Smooth muscle cell (in vitro differentiated cells): ENCODE measurements at regions not wholly inside any gene's neighbourhood (a gene's known extent, or its start where the extent isn't known, plus 50 kb on each side); places are given as distances from the start of the nearest gene placed in this dataset.

ENCODE experiments used
- DNase-seq: peaks from one replicate; lab custom pipeline; 2025; ENCODE audit not compliant: unreplicated experiment; lab: John Stamatoyannopoulos, UW
- H2AFZ ChIP-seq: fragments of 200-600 bp; sonication (generic); 2 replicates; pipeline ENCODE4 v1.6.0; 2016; ENCODE audit warnings: antibody characterized with exemption, low read depth, mild to moderate bottlenecking
- H3F3A ChIP-seq: fragments of 200-600 bp; sonication (generic); 2 replicates; pipeline ENCODE4 v1.6.0; 2017; ENCODE audit warnings: antibody characterized with exemption, low read depth
- H3K27ac ChIP-seq: fragments of 200-600 bp; sonication (generic); 2 replicates; pipeline ENCODE4 v1.5.1; 2016; ENCODE audit warnings: low read depth, mild to moderate bottlenecking
- H3K27me3 ChIP-seq: fragments of 200-600 bp; sonication (generic); 2 replicates; pipeline ENCODE4 v1.6.1; 2016; ENCODE audit warnings: low read depth, mild to moderate bottlenecking
- H3K36me3 ChIP-seq: fragments of 200-600 bp; sonication (generic); 2 replicates; pipeline ENCODE4 v1.5.1; 2016; ENCODE audit warnings: low read depth
- H3K4me1 ChIP-seq: fragments of 200-600 bp; sonication (generic); 2 replicates; pipeline ENCODE4 v1.5.1; 2016; ENCODE audit warnings: low read depth
- H3K4me2 ChIP-seq: fragments of 200-600 bp; sonication (generic); 2 replicates; pipeline ENCODE4 v1.6.0; 2016; ENCODE audit warnings: mild to moderate bottlenecking
- H3K4me3 ChIP-seq: fragments of 200-600 bp; sonication (generic); 2 replicates; pipeline ENCODE4 v1.5.1; 2016; ENCODE audit warnings: mild to moderate bottlenecking
- H3K79me2 ChIP-seq: fragments of 200-600 bp; sonication (generic); 2 replicates; pipeline ENCODE4 v1.6.0; 2016; ENCODE audit warnings: low read depth, mild to moderate bottlenecking
- H3K9ac ChIP-seq: fragments of 200-600 bp; sonication (generic); 2 replicates; pipeline ENCODE4 v1.6.0; 2016; ENCODE audit warnings: low read depth
- H3K9me3 ChIP-seq: fragments of 200-600 bp; sonication (generic); replicated peaks from 2 replicates; pipeline ENCODE4 v1.5.1; 2016; ENCODE audit warnings: low read depth
- H4K20me1 ChIP-seq: fragments of 200-600 bp; sonication (generic); 2 replicates; pipeline ENCODE4 v1.6.0; 2016; ENCODE audit warnings: low read depth
- WGBS: methylation state at CpG from one replicate; pipeline ENCODE4 v1.1.7; 2016; ENCODE audit warnings: low lambda C conversion rate; 5-methylcytosine and 5-hydroxymethylcytosine counted together
- TF ChIP-seq, protein P1 (sequence below): fragments of 200-600 bp; sonication (generic); IDR thresholded peaks from 2 replicates; pipeline ENCODE4 v1.5.1; 2017; ENCODE audit warnings: borderline replicate concordance, mild to moderate bottlenecking, antibody characterized with exemption; ENCODE audit not compliant: insufficient read depth, poor library complexity, severe bottlenecking

DNA sequence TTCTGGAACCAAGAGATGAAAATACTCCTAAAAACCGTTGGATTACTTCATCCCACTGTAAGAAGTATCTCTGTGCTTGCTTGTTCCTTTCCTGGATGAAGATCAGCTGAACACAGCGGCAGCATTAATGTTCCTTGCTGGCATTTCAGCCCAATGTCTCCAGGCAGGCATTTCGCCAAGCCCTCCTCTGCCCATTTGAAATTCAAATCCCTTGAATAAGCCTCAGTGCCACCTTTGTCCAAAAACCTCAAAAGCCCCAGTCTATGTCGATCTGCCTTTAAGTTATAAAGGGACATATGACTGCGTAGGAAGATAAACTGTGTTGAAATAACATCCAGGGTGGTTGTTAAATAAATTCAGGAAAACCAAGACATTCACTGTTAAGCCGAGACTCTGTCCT is 156.8 kb upstream of the PDZRN3 start:
- peaks cover 4% of the 10 kb centered on the region for H3K4me1 ChIP-seq
- H3K27ac ChIP-seq, result peak overlapping the region; percentile 58
- no peaks in the 10 kb centered on the region for H4K20me1 ChIP-seq
- H3K27me3 ChIP-seq, result no peaks in the 10 kb centered on the region
- TF ChIP-seq, protein P1, sequence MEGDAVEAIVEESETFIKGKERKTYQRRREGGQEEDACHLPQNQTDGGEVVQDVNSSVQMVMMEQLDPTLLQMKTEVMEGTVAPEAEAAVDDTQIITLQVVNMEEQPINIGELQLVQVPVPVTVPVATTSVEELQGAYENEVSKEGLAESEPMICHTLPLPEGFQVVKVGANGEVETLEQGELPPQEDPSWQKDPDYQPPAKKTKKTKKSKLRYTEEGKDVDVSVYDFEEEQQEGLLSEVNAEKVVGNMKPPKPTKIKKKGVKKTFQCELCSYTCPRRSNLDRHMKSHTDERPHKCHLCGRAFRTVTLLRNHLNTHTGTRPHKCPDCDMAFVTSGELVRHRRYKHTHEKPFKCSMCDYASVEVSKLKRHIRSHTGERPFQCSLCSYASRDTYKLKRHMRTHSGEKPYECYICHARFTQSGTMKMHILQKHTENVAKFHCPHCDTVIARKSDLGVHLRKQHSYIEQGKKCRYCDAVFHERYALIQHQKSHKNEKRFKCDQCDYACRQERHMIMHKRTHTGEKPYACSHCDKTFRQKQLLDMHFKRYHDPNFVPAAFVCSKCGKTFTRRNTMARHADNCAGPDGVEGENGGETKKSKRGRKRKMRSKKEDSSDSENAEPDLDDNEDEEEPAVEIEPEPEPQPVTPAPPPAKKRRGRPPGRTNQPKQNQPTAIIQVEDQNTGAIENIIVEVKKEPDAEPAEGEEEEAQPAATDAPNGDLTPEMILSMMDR, result no peak
- WGBS, result 41% methylated on average over 6 of the region's 6 CpGs
- no peak overlapping the region for H3K9ac ChIP-seq
- H3F3A ChIP-seq, result peaks cover 26% of the 10 kb centered on the region
- H3K9me3 ChIP-seq, result no peaks in the 10 kb centered on the region
- H3K36me3 ChIP-seq, result no peaks in the 10 kb centered on the region
- H3K4me2 ChIP-seq, result peak overlapping the region; percentile 68
- H2AFZ ChIP-seq, result peak overlapping the region; percentile 59
- no peak overlapping the region for H3K4me3 ChIP-seq
- H3K79me2 ChIP-seq, result no peaks in the 10 kb centered on the region
- DNase-seq, result no peak

DNA sequence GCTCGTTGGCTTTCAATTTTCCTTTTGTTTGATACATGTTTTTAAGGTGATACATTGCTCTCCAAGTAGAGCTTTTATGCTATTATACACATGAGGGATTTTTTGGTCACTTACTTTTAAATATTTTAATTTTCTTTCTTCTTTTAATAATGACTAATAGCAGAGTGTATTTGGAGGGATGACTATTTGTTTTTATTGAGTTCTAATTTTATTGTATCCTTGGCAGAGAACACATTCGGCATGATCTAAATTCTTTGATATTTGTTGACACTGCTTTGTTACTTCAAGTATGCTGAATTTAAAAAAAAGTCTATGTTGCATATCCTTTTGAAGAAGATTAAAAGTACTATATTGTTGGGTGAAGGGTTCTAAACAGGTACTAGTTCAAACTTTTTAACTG is 149.9 kb upstream of the PDZRN3 start:
- H3K9ac ChIP-seq, result no peak overlapping the region
- H3K4me3 ChIP-seq, result no peak overlapping the region
- no peaks in the 10 kb centered on the region for H4K20me1 ChIP-seq
- WGBS, result 37% methylated on average over 2 of the region's 2 CpGs
- no peak overlapping the region for H3K27ac ChIP-seq
- TF ChIP-seq, protein P1, result no peak
- peaks cover 4% of the 10 kb centered on the region for H3K36me3 ChIP-seq
- H3K9me3 ChIP-seq, result no peaks in the 10 kb centered on the region
- peak overlapping the region; percentile 6 for H3K4me2 ChIP-seq
- no peak overlapping the region for H2AFZ ChIP-seq
- no peaks in the 10 kb centered on the region for H3K79me2 ChIP-seq
- H3K27me3 ChIP-seq, result no peaks in the 10 kb centered on the region
- H3F3A ChIP-seq, result peaks cover 12% of the 10 kb centered on the region
- DNase-seq, result no peak
- H3K4me1 ChIP-seq, result peaks cover 4% of the 10 kb centered on the region

DNA sequence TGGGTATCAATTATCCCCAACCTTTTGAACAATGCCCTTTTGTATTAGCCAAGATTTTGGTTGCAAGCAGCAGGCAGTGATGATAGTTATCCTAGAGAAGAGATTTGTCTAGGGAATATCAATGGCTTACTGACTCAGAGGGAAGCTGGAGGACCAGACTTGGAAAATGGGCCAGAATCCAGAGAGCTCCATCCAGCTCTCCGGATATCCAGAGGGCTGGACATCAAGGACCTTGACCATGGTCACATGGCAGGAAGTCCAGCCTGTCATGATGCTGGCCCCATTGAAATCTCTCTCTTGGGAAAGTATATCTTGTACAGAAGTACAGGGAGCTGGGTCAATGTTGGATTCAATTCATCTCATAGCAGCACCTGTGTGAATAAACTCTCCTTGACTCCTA is 148.5 kb upstream of the PDZRN3 start:
- Histone ChIP-seq H3F3A (peaks cover 6% of the 10 kb centered on the region), H3K4me2 (no peak overlapping the region), H3K27me3 (no peaks in the 10 kb centered on the region), H3K9me3 (no peaks in the 10 kb centered on the region), H3K4me1 (no peaks in the 10 kb centered on the region), H3K79me2 (no peaks in the 10 kb centered on the region), H3K4me3 (no peak overlapping the region), H3K27ac (no peak overlapping the region), H3K9ac (no peak overlapping the region), H3K36me3 (peaks cover 4% of the 10 kb centered on the region), H4K20me1 (no peaks in the 10 kb centered on the region), H2AFZ (peak overlapping the region; percentile 37)
- no peak for DNase-seq
- 89% methylated on average over 1 of the region's 1 CpG for WGBS
- TF ChIP-seq, protein P1, result no peak

DNA sequence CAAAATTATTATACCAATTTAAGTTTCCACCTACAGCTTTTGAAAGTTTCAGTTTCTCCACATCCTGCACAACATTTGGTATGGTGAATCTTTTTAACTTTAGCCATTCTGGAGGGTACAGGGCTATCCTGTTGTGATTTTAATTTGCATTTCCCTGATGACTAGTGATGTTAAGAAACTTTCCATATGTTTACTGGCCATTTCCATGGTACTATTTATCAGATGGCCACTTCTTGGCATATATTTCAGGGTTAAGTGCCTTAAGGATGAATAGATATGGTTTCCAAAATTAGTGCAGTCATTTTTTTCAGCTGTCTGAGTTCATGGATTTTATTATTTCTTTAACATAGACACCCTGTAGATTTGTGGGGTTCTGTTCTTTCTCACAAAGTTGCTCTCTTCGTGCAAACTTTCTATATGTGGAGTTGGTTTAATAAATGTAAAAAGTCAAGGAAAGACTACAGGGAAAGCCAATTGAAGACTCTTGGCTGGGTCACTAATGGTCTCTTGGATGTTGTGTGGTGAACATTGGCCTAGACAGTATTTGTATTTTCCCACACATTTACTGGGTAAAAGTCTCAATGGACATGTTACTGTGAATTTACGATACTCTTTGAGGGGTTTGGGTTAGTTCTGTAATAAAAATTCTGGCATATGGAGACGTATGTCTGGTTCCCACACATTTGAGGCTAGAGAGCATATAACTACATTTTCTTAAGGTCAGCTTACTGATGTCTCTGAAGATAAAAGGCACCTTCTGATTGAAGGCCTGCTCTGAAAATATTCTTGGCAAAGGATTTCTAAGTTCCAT is 147.5 kb upstream of the PDZRN3 start:
- DNase-seq, result no peak
- Histone ChIP-seq H4K20me1 (no peaks in the 10 kb centered on the region), H3K79me2 (no peaks in the 10 kb centered on the region), H3K9ac (no peak overlapping the region), H3K4me1 (peaks cover 7% of the 10 kb centered on the region), H3K27ac (no peak overlapping the region), H3K4me2 (no peak overlapping the region), H3F3A (no peaks in the 10 kb centered on the region), H3K9me3 (no peaks in the 10 kb centered on the region), H3K36me3 (peaks cover 4% of the 10 kb centered on the region), H3K27me3 (no peaks in the 10 kb centered on the region), H3K4me3 (no peak overlapping the region), H2AFZ (peak overlapping the region; percentile 37)
- WGBS, result 71% methylated on average over 3 of the region's 3 CpGs
- TF ChIP-seq, protein P1, result no peak
